T-helper 1 cell treated with Interleukin-12 subunit alpha and Interleukin-12 subunit beta and Interleukin-4 antibody, amounts not matched to agents 30 μg/mL and 1 μg/mL, for 36 hours (primary cell): ENCODE measurements at regions not wholly inside any gene's neighbourhood (a gene's known extent, or its start where the extent isn't known, plus 50 kb on each side); places are given as distances from the start of the nearest gene placed in this dataset.

Source experiments
- H3K27ac Mint-ChIP-seq: one replicate; pipeline ENCODE4 v1.8.0; 2021; ENCODE audit warnings: mild to moderate bottlenecking, mixed read lengths
- H3K27me3 Mint-ChIP-seq: one replicate; pipeline ENCODE4 v1.8.0; 2021; ENCODE audit warnings: low read depth, mixed read lengths
- H3K36me3 Mint-ChIP-seq: one replicate; pipeline ENCODE4 v1.8.0; 2021; ENCODE audit warnings: low read depth, mixed read lengths
- H3K4me1 Mint-ChIP-seq: one replicate; pipeline ENCODE4 v1.8.0; 2021; ENCODE audit warnings: low read depth, mixed read lengths
- H3K4me3 Mint-ChIP-seq: one replicate; pipeline ENCODE4 v1.8.0; 2021; ENCODE audit warnings: mild to moderate bottlenecking, moderate library complexity, mixed read lengths
- H3K9me3 Mint-ChIP-seq: one replicate; pipeline ENCODE4 v1.8.0; 2021; ENCODE audit warnings: mixed read lengths

GRCh38 chr13:47332149-47332548 is 435.3 kb upstream of the HTR2A start:
- H3K36me3 Mint-ChIP-seq, result no peaks in the 10 kb centered on the region

GRCh38 chr13:47330031-47330430 is 433.2 kb upstream of the HTR2A start:
- H3K4me1 Mint-ChIP-seq, result no peaks in the 10 kb centered on the region
- no peaks in the 10 kb centered on the region for H3K36me3 Mint-ChIP-seq

More at GRCh38 chr13:47332149-47332548, 435.3 kb upstream of the HTR2A start:
- Mint-ChIP-seq H3K27me3 (no peaks in the 10 kb centered on the region), H3K4me1 (no peaks in the 10 kb centered on the region), H3K4me3 (no peak overlapping the region), H3K9me3 (peaks cover 4% of the 10 kb centered on the region), H3K27ac (no peak overlapping the region)

GRCh38 chr13:47327861-47328260 is 431.0 kb upstream of the HTR2A start:
- no peaks in the 10 kb centered on the region for H3K27me3 Mint-ChIP-seq
- no peaks in the 10 kb centered on the region for H3K36me3 Mint-ChIP-seq
- no peaks in the 10 kb centered on the region for H3K9me3 Mint-ChIP-seq
- no peak overlapping the region for H3K27ac Mint-ChIP-seq
- no peak overlapping the region for H3K4me3 Mint-ChIP-seq
- H3K4me1 Mint-ChIP-seq, result no peaks in the 10 kb centered on the region

More at GRCh38 chr13:47330031-47330430, 433.2 kb upstream of the HTR2A start:
- no peak overlapping the region for H3K27ac Mint-ChIP-seq
- H3K9me3 Mint-ChIP-seq, result no peaks in the 10 kb centered on the region
- no peak overlapping the region for H3K4me3 Mint-ChIP-seq
- no peaks in the 10 kb centered on the region for H3K27me3 Mint-ChIP-seq

- no peaks in the 10 kb centered on the region for H3K9me3 Mint-ChIP-seq
- no peak overlapping the region for H3K4me3 Mint-ChIP-seq
- no peaks in the 10 kb centered on the region for H3K27me3 Mint-ChIP-seq
- H3K4me1 Mint-ChIP-seq, result no peaks in the 10 kb centered on the region
- no peaks in the 10 kb centered on the region for H3K36me3 Mint-ChIP-seq
- no peak overlapping the region for H3K27ac Mint-ChIP-seq
These were observed 429.2 kb upstream of the HTR2A start for GRCh38 chr13:47326061-47326460.

- Mint-ChIP-seq H3K27me3 (no peaks in the 10 kb centered on the region), H3K36me3 (no peaks in the 10 kb centered on the region), H3K4me3 (no peak overlapping the region), H3K4me1 (no peaks in the 10 kb centered on the region), H3K9me3 (no peaks in the 10 kb centered on the region), H3K27ac (no peak overlapping the region)
These were observed 420.5 kb upstream of the HTR2A start for GRCh38 chr13:47317356-47317755.

GRCh38 chr13:47310401-47310800 is 413.5 kb upstream of the HTR2A start:
- no peaks in the 10 kb centered on the region for H3K27me3 Mint-ChIP-seq
- peaks cover 2% of the 10 kb centered on the region for H3K36me3 Mint-ChIP-seq
- peaks cover 9% of the 10 kb centered on the region for H3K9me3 Mint-ChIP-seq
- H3K4me1 Mint-ChIP-seq, result no peaks in the 10 kb centered on the region
- no peak overlapping the region for H3K27ac Mint-ChIP-seq
- H3K4me3 Mint-ChIP-seq, result no peak overlapping the region

GRCh38 chr13:47306991-47307390 is 410.1 kb upstream of the HTR2A start:
- Mint-ChIP-seq H3K27me3 (no peaks in the 10 kb centered on the region), H3K27ac (no peak overlapping the region), H3K36me3 (peaks cover 2% of the 10 kb centered on the region), H3K9me3 (peaks cover 9% of the 10 kb centered on the region), H3K4me1 (no peaks in the 10 kb centered on the region), H3K4me3 (no peak overlapping the region)

- Mint-ChIP-seq H3K4me3 (no peak overlapping the region), H3K36me3 (no peaks in the 10 kb centered on the region)
These were observed 406.8 kb upstream of the HTR2A start for GRCh38 chr13:47303626-47304025.

GRCh38 chr13:47299304-47299703 is 402.5 kb upstream of the HTR2A start:
- Mint-ChIP-seq H3K27ac (no peak overlapping the region), H3K36me3 (no peaks in the 10 kb centered on the region), H3K9me3 (no peaks in the 10 kb centered on the region), H3K4me1 (no peaks in the 10 kb centered on the region), H3K4me3 (no peak overlapping the region), H3K27me3 (no peaks in the 10 kb centered on the region)

More at GRCh38 chr13:47303626-47304025, 406.8 kb upstream of the HTR2A start:
- no peaks in the 10 kb centered on the region for H3K27me3 Mint-ChIP-seq
- H3K9me3 Mint-ChIP-seq, result no peaks in the 10 kb centered on the region
- no peaks in the 10 kb centered on the region for H3K4me1 Mint-ChIP-seq
- no peak overlapping the region for H3K27ac Mint-ChIP-seq

GRCh38 chr13:47298506-47298905 is 401.7 kb upstream of the HTR2A start:
- Mint-ChIP-seq H3K27ac (no peak overlapping the region), H3K4me1 (no peaks in the 10 kb centered on the region), H3K9me3 (no peaks in the 10 kb centered on the region), H3K27me3 (no peaks in the 10 kb centered on the region), H3K36me3 (no peaks in the 10 kb centered on the region), H3K4me3 (no peak overlapping the region)

- Mint-ChIP-seq H3K4me3 (no peak overlapping the region), H3K36me3 (no peaks in the 10 kb centered on the region), H3K9me3 (no peaks in the 10 kb centered on the region), H3K4me1 (no peaks in the 10 kb centered on the region), H3K27me3 (no peaks in the 10 kb centered on the region), H3K27ac (no peak overlapping the region)
These were observed 397.8 kb upstream of the HTR2A start for GRCh38 chr13:47294691-47295090.

- Mint-ChIP-seq H3K9me3 (no peaks in the 10 kb centered on the region), H3K36me3 (no peaks in the 10 kb centered on the region), H3K27me3 (no peaks in the 10 kb centered on the region), H3K4me3 (no peak overlapping the region), H3K4me1 (no peaks in the 10 kb centered on the region), H3K27ac (no peak overlapping the region)
These were observed 394.3 kb upstream of the HTR2A start for GRCh38 chr13:47291107-47291656.

GRCh38 chr13:47289567-47289966 is 392.7 kb upstream of the HTR2A start:
- no peak overlapping the region for H3K4me3 Mint-ChIP-seq
- no peaks in the 10 kb centered on the region for H3K27me3 Mint-ChIP-seq
- no peaks in the 10 kb centered on the region for H3K4me1 Mint-ChIP-seq
- H3K9me3 Mint-ChIP-seq, result no peaks in the 10 kb centered on the region
- H3K36me3 Mint-ChIP-seq, result no peaks in the 10 kb centered on the region
- H3K27ac Mint-ChIP-seq, result no peak overlapping the region

GRCh38 chr13:47288546-47288945 is 391.7 kb upstream of the HTR2A start:
- Mint-ChIP-seq H3K27ac (no peak overlapping the region), H3K4me1 (no peaks in the 10 kb centered on the region), H3K27me3 (no peaks in the 10 kb centered on the region), H3K36me3 (no peaks in the 10 kb centered on the region), H3K9me3 (no peaks in the 10 kb centered on the region), H3K4me3 (no peak overlapping the region)

GRCh38 chr13:47287291-47287751 is 390.5 kb upstream of the HTR2A start:
- Mint-ChIP-seq H3K4me1 (no peaks in the 10 kb centered on the region), H3K36me3 (no peaks in the 10 kb centered on the region), H3K27me3 (no peaks in the 10 kb centered on the region), H3K27ac (no peak overlapping the region), H3K9me3 (no peaks in the 10 kb centered on the region), H3K4me3 (no peak overlapping the region)

GRCh38 chr13:47281991-47282390 is 385.1 kb upstream of the HTR2A start:
- Mint-ChIP-seq H3K36me3 (no peaks in the 10 kb centered on the region), H3K4me3 (no peak overlapping the region), H3K9me3 (no peaks in the 10 kb centered on the region), H3K4me1 (no peaks in the 10 kb centered on the region), H3K27me3 (no peaks in the 10 kb centered on the region), H3K27ac (no peak overlapping the region)
